ENCODE measurements at regions not wholly inside any gene's neighbourhood (a gene's known extent, or its start where the extent isn't known, plus 50 kb on each side); places are given as distances from the start of the nearest gene placed in this dataset.

- no peak overlapping the region for H3K4me3 ChIP-seq
- H3K36me3 ChIP-seq, result no peaks in the 10 kb centered on the region
- DNase-seq, result no peak
- H3K27ac ChIP-seq, result no peak overlapping the region
- no peaks in the 10 kb centered on the region for H3K27me3 ChIP-seq
- H3K4me1 ChIP-seq, result no peaks in the 10 kb centered on the region
- WGBS, 2 donors, result 60 to 81% methylated on average over 5 of the region's 5 CpGs
- no peaks in the 10 kb centered on the region for H3K9me3 ChIP-seq
- intact Hi-C loops (cut with DNase I), result no loop called here
- TF ChIP-seq CTCF (IDR thresholded peaks at IDR 0.05), result no peak
- no peak for TF ChIP-seq POLR2A (IDR thresholded peaks at IDR 0.05)
Measured at GRCh38 chr4:135201081-135201480, 999.5 kb upstream of the PABPC4L start.

- Histone ChIP-seq H3K4me1 (no peaks in the 10 kb centered on the region), H3K27me3 (no peaks in the 10 kb centered on the region), H3K4me3 (no peak overlapping the region), H3K9me3 (peaks cover 0 to 7% (median 0%) of the 10 kb centered on the region in 3 donors), H3K36me3 (no peaks in the 10 kb centered on the region), H3K27ac (no peak overlapping the region)
- intact Hi-C loops (cut with DNase I), result no loop called here
- DNase-seq, result no peak
- 9 to 35% methylated on average over 1 of the region's 1 CpG for WGBS, 2 donors
- TF ChIP-seq CTCF (IDR thresholded peaks at IDR 0.05), result no peak
Measured at GRCh38 chr4:135197641-135198040, 996.1 kb upstream of the PABPC4L start.

- Histone ChIP-seq H3K4me3 (no peak overlapping the region), H3K27ac (no peak overlapping the region), H3K36me3 (no peaks in the 10 kb centered on the region), H3K27me3 (no peaks in the 10 kb centered on the region), H3K9me3 (peaks cover 0 to 7% (median 0%) of the 10 kb centered on the region in 3 donors), H3K4me1 (no peaks in the 10 kb centered on the region)
- intact Hi-C loops (cut with DNase I), result no loop called here
- no peak for DNase-seq
- WGBS, 2 donors, result 57 to 86% methylated on average over 1 of the region's 1 CpG
- TF ChIP-seq POLR2A (IDR thresholded peaks at IDR 0.05), result no peak
- TF ChIP-seq CTCF (IDR thresholded peaks at IDR 0.05), result no peak
Measured at GRCh38 chr4:135194477-135194876, 992.9 kb upstream of the PABPC4L start.

- Histone ChIP-seq H3K27me3 (no peaks in the 10 kb centered on the region), H3K27ac (no peak overlapping the region), H3K36me3 (no peaks in the 10 kb centered on the region), H3K9me3 (peaks cover 0 to 7% (median 0%) of the 10 kb centered on the region in 3 donors), H3K4me3 (no peak overlapping the region), H3K4me1 (no peaks in the 10 kb centered on the region)
- DNase-seq, result no peak
- TF ChIP-seq POLR2A (IDR thresholded peaks at IDR 0.05) (no peak), CTCF (IDR thresholded peaks at IDR 0.05) (no peak)
- 35 to 43% methylated on average over 2 of the region's 2 CpGs for WGBS, 2 donors
- intact Hi-C loops (cut with DNase I), result no loop called here
Measured at GRCh38 chr4:135192751-135193535, 991.4 kb upstream of the PABPC4L start.

GRCh38 chr4:135191596-135191995 lies 990.0 kb upstream of the PABPC4L start:
- Histone ChIP-seq H3K27ac (no peak overlapping the region), H3K4me3 (no peak overlapping the region), H3K4me1 (no peaks in the 10 kb centered on the region), H3K9me3 (peaks cover 0 to 7% (median 0%) of the 10 kb centered on the region in 3 donors), H3K36me3 (no peaks in the 10 kb centered on the region), H3K27me3 (no peaks in the 10 kb centered on the region)
- intact Hi-C loops (cut with DNase I), result no loop called here
- TF ChIP-seq CTCF (IDR thresholded peaks at IDR 0.05) (no peak), POLR2A (IDR thresholded peaks at IDR 0.05) (no peak)
- 19 to 39% methylated on average over 1 of the region's 1 CpG for WGBS, 2 donors
- DNase-seq, result no peak
